K562 (cell line): ENCODE measurements at regions not wholly inside any gene's neighbourhood (a gene's known extent, or its start where the extent isn't known, plus 50 kb on each side); places are given as distances from the start of the nearest gene placed in this dataset.

Experiments
- FOXA1 ChIP-seq: fragments of 450-650 bp; IDR thresholded peaks from 2 replicates; pipeline ENCODE4 v1.6.1; 2016; ENCODE audit warnings: mild to moderate bottlenecking, borderline replicate concordance
- FOXJ2 ChIP-seq: fragments of 200-800 bp; sonication (Bioruptor generic); IDR thresholded peaks from 2 replicates; pipeline ENCODE4 v1.6.1; 2016; ENCODE audit warnings: missing genetic modification characterization, missing compliant biosample characterization
- HNRNPH1 ChIP-seq: fragments of 200-400 bp; formaldehyde crosslinking; optimal IDR thresholded peaks from 2 replicates; pipeline ENCODE3; 2017; ENCODE audit warnings: low read depth, mild to moderate bottlenecking, low read length, moderate library complexity
- POLR2AphosphoS5 ChIP-seq: IDR thresholded peaks from 2 replicates; pipeline ENCODE4 v1.6.1; 2011; ENCODE audit warnings: mild to moderate bottlenecking, low read depth, low read length, moderate library complexity; ENCODE audit not compliant: control insufficient read depth, insufficient read depth
- POLR3A ChIP-seq: IDR thresholded peaks from 2 replicates; pipeline ENCODE4 v1.6.1; 2011; ENCODE audit warnings: borderline replicate concordance, mild to moderate bottlenecking, moderate library complexity; ENCODE audit not compliant: insufficient read length, insufficient read depth; ENCODE audit errors: extremely low read depth
- XRCC5 ChIP-seq: fragments of 200-400 bp; formaldehyde crosslinking; IDR thresholded peaks from 2 replicates; pipeline ENCODE4 v1.6.1; 2017; ENCODE audit warnings: low read depth, mild to moderate bottlenecking, low read length
- ZC3H11A ChIP-seq: IDR thresholded peaks from 2 replicates; pipeline ENCODE4 v1.6.1; 2012; ENCODE audit warnings: low read depth, low read length, improper control_type of control experiment
- ZNF778 ChIP-seq: fragments of 450-650 bp; formaldehyde crosslinking; IDR thresholded peaks from 2 replicates; pipeline ENCODE4 v1.4.0; 2020; ENCODE audit warnings: mild to moderate bottlenecking, moderate library complexity
- TF ChIP-seq, protein P1 (sequence below): fragments of 250-450 bp; sonication (Bioruptor Pico); IDR thresholded peaks from 2 replicates; pipeline ENCODE4 v1.5.0; 2022; ENCODE audit warnings: mild to moderate bottlenecking
- TF ChIP-seq, protein P2 (sequence below), 3 experiments: IDR thresholded peaks in 2 of 3; conservative IDR thresholded peaks in 1 of 3; 2 replicates each; pipeline ENCODE4 v1.5.1; 2011 to 2012; ENCODE audit warnings: low read length in 3 of 3, mild to moderate bottlenecking in 3 of 3, control low read depth in 2 of 3, improper control_type of control experiment in 1 of 3, inconsistent platforms in 1 of 3, low read depth in 1 of 3, mixed read lengths in 1 of 3, moderate library complexity in 1 of 3; ENCODE audit not compliant: insufficient read depth in 2 of 3
- TF ChIP-seq, protein P3 (sequence below): IDR thresholded peaks from 3 replicates; pipeline ENCODE4 v1.6.1; 2011; ENCODE audit warnings: borderline replicate concordance, mild to moderate bottlenecking, moderate library complexity; ENCODE audit not compliant: insufficient read length; ENCODE audit errors: extremely low read depth
- TF ChIP-seq, protein P4 (sequence below): sonication (generic); formaldehyde crosslinking; IDR thresholded peaks from 2 replicates; pipeline ENCODE4 v1.8.1; 2023; ENCODE audit warnings: mild to moderate bottlenecking, missing genetic modification reagents, moderate library complexity

- TF ChIP-seq HNRNPH1, result no peak
- TF ChIP-seq ZC3H11A, result no peak
- TF ChIP-seq, protein P1, sequence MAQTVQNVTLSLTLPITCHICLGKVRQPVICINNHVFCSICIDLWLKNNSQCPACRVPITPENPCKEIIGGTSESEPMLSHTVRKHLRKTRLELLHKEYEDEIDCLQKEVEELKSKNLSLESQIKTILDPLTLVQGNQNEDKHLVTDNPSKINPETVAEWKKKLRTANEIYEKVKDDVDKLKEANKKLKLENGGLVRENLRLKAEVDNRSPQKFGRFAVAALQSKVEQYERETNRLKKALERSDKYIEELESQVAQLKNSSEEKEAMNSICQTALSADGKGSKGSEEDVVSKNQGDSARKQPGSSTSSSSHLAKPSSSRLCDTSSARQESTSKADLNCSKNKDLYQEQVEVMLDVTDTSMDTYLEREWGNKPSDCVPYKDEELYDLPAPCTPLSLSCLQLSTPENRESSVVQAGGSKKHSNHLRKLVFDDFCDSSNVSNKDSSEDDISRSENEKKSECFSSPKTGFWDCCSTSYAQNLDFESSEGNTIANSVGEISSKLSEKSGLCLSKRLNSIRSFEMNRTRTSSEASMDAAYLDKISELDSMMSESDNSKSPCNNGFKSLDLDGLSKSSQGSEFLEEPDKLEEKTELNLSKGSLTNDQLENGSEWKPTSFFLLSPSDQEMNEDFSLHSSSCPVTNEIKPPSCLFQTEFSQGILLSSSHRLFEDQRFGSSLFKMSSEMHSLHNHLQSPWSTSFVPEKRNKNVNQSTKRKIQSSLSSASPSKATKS (CRISPR knock-in tag), result no peak
- TF ChIP-seq, protein P2, sequence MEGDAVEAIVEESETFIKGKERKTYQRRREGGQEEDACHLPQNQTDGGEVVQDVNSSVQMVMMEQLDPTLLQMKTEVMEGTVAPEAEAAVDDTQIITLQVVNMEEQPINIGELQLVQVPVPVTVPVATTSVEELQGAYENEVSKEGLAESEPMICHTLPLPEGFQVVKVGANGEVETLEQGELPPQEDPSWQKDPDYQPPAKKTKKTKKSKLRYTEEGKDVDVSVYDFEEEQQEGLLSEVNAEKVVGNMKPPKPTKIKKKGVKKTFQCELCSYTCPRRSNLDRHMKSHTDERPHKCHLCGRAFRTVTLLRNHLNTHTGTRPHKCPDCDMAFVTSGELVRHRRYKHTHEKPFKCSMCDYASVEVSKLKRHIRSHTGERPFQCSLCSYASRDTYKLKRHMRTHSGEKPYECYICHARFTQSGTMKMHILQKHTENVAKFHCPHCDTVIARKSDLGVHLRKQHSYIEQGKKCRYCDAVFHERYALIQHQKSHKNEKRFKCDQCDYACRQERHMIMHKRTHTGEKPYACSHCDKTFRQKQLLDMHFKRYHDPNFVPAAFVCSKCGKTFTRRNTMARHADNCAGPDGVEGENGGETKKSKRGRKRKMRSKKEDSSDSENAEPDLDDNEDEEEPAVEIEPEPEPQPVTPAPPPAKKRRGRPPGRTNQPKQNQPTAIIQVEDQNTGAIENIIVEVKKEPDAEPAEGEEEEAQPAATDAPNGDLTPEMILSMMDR (IDR thresholded peaks at IDR 0.05 in 2 of 3, conservative IDR thresholded peaks at IDR 0.05 in 1 of 3; ENCODE audit: insufficient read depth in 2 of 3, low read depth in 1 of 3, low read length in 3 of 3), result no peak
- TF ChIP-seq XRCC5, result no peak
- TF ChIP-seq FOXJ2 (tag), result no peak
- no peak for TF ChIP-seq POLR3A
- no peak for TF ChIP-seq POLR2AphosphoS5
- TF ChIP-seq, protein P3, sequence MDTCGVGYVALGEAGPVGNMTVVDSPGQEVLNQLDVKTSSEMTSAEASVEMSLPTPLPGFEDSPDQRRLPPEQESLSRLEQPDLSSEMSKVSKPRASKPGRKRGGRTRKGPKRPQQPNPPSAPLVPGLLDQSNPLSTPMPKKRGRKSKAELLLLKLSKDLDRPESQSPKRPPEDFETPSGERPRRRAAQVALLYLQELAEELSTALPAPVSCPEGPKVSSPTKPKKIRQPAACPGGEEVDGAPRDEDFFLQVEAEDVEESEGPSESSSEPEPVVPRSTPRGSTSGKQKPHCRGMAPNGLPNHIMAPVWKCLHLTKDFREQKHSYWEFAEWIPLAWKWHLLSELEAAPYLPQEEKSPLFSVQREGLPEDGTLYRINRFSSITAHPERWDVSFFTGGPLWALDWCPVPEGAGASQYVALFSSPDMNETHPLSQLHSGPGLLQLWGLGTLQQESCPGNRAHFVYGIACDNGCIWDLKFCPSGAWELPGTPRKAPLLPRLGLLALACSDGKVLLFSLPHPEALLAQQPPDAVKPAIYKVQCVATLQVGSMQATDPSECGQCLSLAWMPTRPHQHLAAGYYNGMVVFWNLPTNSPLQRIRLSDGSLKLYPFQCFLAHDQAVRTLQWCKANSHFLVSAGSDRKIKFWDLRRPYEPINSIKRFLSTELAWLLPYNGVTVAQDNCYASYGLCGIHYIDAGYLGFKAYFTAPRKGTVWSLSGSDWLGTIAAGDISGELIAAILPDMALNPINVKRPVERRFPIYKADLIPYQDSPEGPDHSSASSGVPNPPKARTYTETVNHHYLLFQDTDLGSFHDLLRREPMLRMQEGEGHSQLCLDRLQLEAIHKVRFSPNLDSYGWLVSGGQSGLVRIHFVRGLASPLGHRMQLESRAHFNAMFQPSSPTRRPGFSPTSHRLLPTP, result no peak
- TF ChIP-seq, protein P4, sequence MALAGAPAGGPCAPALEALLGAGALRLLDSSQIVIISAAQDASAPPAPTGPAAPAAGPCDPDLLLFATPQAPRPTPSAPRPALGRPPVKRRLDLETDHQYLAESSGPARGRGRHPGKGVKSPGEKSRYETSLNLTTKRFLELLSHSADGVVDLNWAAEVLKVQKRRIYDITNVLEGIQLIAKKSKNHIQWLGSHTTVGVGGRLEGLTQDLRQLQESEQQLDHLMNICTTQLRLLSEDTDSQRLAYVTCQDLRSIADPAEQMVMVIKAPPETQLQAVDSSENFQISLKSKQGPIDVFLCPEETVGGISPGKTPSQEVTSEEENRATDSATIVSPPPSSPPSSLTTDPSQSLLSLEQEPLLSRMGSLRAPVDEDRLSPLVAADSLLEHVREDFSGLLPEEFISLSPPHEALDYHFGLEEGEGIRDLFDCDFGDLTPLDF (CRISPR knock-in tag), result no peak
- TF ChIP-seq FOXA1, result no peak
- TF ChIP-seq ZNF778 (CRISPR knock-in tag), result no peak
These were observed 347.4 kb upstream of the KLHL29 start for GRCh38 chr2:23037596-23037995.
